IMR-90 (cell line): ENCODE measurements at regions not wholly inside any gene's neighbourhood (a gene's known extent, or its start where the extent isn't known, plus 50 kb on each side); places are given as distances from the start of the nearest gene placed in this dataset.

Source experiments
- BHLHE40 ChIP-seq: fragments of 150-350 bp; IDR thresholded peaks from 2 replicates; pipeline ENCODE4 v1.6.1; 2016; ENCODE audit warnings: mild to moderate bottlenecking, low read depth, low read length
- CEBPB ChIP-seq: IDR thresholded peaks from 2 replicates; pipeline ENCODE4 v1.6.1; 2012; ENCODE audit warnings: low read depth, low read length, improper control_type of control experiment
- CHD1 ChIP-seq: IDR thresholded peaks from 2 replicates; pipeline ENCODE4 v1.6.1; 2012; ENCODE audit warnings: low read depth, low read length, improper control_type of control experiment
- FOS ChIP-seq: fragments of 150-350 bp; IDR thresholded peaks from 2 replicates; pipeline ENCODE4 v1.6.1; 2016; ENCODE audit warnings: low read depth, low read length
- MAFK ChIP-seq: IDR thresholded peaks from 2 replicates; pipeline ENCODE4 v1.6.1; 2012; ENCODE audit warnings: low read depth, low read length, improper control_type of control experiment
- MAZ ChIP-seq: IDR thresholded peaks from 2 replicates; pipeline ENCODE4 v1.6.1; 2012; ENCODE audit warnings: low read depth, mild to moderate bottlenecking, low read length, improper control_type of control experiment, moderate library complexity, borderline replicate concordance
- MXI1 ChIP-seq: IDR thresholded peaks from 2 replicates; pipeline ENCODE4 v1.6.1; 2012; ENCODE audit warnings: low read depth, mild to moderate bottlenecking, low read length, moderate library complexity, borderline replicate concordance
- POLR2A ChIP-seq: IDR thresholded peaks from 2 replicates; pipeline ENCODE4 v1.6.1; 2012; ENCODE audit warnings: mild to moderate bottlenecking, low read depth, low read length
- RAD21 ChIP-seq: IDR thresholded peaks from 2 replicates; pipeline ENCODE4 v1.6.1; 2012; ENCODE audit warnings: low read length, improper control_type of control experiment
- RCOR1 ChIP-seq: IDR thresholded peaks from 2 replicates; pipeline ENCODE4 v1.6.1; 2012; ENCODE audit warnings: mild to moderate bottlenecking, low read length, improper control_type of control experiment; ENCODE audit not compliant: insufficient replicate concordance
- RFX5 ChIP-seq: IDR thresholded peaks from 2 replicates; pipeline ENCODE4 v1.8.0; 2012; ENCODE audit warnings: low read depth, mild to moderate bottlenecking, low read length, moderate library complexity
- SMC3 ChIP-seq: fragments of 150-350 bp; IDR thresholded peaks from 2 replicates; pipeline ENCODE4 v1.6.1; 2016; ENCODE audit warnings: low read depth, mild to moderate bottlenecking, antibody characterized with exemption, low read length, moderate library complexity
- TF ChIP-seq, protein P1 (sequence below): conservative IDR thresholded peaks from 2 replicates; pipeline ENCODE4 v1.5.1; 2012; ENCODE audit warnings: mild to moderate bottlenecking, low read depth, low read length, improper control_type of control experiment

DNA sequence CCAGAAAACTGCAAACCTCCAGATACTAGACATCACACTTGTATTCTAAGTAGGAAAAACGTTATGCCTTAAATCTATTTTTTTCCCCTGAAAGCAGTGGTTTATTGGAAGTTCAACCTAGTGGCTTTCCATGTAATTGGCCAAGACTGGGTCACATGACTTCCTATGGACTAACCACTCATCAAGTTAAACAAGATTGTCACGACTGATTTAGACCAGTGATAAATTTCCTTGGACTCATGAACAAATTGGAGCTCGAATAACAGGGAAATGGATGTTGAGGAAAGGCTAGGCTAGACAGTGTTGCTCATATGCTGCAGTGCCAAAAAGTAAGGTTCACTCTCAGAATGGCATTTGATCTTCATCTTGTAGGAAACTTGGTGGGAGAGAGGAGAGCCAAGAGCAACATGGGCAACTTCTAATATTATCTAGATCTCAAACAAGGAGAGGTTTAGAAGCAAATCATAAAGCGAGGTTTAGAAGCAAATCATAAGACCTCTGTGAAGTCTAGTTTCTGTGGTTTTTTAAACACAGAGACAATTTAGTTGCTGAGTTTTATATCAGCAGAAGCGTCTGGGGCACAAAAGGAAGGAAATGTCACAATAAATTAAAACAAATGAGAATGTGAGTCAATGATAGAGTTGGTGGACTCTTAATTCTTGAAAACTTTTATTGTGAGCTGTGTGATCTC is 165.6 kb upstream of the BOD1L1 start:
- no peak for TF ChIP-seq CHD1
- TF ChIP-seq, protein P1, sequence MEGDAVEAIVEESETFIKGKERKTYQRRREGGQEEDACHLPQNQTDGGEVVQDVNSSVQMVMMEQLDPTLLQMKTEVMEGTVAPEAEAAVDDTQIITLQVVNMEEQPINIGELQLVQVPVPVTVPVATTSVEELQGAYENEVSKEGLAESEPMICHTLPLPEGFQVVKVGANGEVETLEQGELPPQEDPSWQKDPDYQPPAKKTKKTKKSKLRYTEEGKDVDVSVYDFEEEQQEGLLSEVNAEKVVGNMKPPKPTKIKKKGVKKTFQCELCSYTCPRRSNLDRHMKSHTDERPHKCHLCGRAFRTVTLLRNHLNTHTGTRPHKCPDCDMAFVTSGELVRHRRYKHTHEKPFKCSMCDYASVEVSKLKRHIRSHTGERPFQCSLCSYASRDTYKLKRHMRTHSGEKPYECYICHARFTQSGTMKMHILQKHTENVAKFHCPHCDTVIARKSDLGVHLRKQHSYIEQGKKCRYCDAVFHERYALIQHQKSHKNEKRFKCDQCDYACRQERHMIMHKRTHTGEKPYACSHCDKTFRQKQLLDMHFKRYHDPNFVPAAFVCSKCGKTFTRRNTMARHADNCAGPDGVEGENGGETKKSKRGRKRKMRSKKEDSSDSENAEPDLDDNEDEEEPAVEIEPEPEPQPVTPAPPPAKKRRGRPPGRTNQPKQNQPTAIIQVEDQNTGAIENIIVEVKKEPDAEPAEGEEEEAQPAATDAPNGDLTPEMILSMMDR = no peak
- no peak for TF ChIP-seq POLR2A
- no peak for TF ChIP-seq CEBPB
- no peak for TF ChIP-seq RCOR1
- no peak for TF ChIP-seq RAD21
- no peak for TF ChIP-seq MXI1
- TF ChIP-seq SMC3 = no peak
- TF ChIP-seq FOS = no peak
- no peak for TF ChIP-seq MAFK
- no peak for TF ChIP-seq MAZ
- TF ChIP-seq RFX5 = no peak
- no peak for TF ChIP-seq BHLHE40
